SK-N-MC (cell line): ENCODE measurements at regions not wholly inside any gene's neighbourhood (a gene's known extent, or its start where the extent isn't known, plus 50 kb on each side); places are given as distances from the start of the nearest gene placed in this dataset.

Experiments
- EZH2 ChIP-seq: fragments of 200-600 bp; sonication (generic); IDR thresholded peaks from one replicate; pipeline ENCODE4 v1.6.1; 2017; ENCODE audit warnings: antibody characterized with exemption
- FOXP2 ChIP-seq: optimal IDR thresholded peaks from 2 replicates; pipeline ENCODE3; 2011; ENCODE audit warnings: mild to moderate bottlenecking, moderate library complexity; ENCODE audit not compliant: insufficient read depth; ENCODE audit errors: extremely low read length, control extremely low read depth
- POLR2AphosphoS5 ChIP-seq: IDR thresholded peaks from 2 replicates; pipeline ENCODE4 v1.6.1; 2012; ENCODE audit warnings: mild to moderate bottlenecking, low read depth, low read length, borderline replicate concordance

DNA sequence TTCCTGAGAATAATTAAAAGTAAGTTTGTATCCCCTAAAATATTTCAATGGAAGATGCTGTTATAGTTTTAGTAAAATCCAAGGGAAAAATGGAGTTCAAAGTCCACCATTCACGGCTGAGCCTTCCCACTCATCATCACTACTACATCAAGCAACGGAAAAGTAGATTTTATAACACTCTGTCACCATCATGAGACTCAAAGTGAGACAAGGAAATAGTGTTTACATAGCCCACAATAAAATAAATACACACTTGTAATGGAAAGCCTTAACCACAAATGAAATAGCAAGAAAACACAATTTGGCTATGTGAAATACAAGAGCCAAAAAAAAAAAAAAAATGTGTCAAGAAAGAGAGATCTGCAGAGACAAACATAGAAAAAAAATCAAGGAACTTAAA lies 569.9 kb upstream of the REG3G start:
- no peak for TF ChIP-seq EZH2
- no peak for TF ChIP-seq POLR2AphosphoS5
- no peak for TF ChIP-seq FOXP2
